ENCODE measurements at regions not wholly inside any gene's neighbourhood (a gene's known extent, or its start where the extent isn't known, plus 50 kb on each side); places are given as distances from the start of the nearest gene placed in this dataset.

DNA sequence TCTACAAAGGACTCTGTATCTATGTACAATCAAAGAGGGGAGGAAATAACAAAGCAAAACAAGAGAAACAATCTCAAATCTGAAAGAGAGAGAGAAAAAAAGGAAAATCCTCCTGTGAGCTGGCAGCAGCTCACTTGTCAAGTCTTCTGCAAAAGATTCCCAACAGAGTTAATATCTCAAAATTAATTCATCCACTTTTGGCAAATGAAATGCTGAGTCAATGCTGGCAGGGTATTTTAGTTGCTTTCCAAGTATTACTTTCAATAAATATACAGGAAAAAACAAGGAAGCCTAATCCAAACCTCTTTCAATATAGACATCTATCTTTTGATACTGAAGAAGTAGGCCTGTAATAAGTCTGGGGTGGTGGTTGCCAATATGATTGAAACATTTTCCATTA, 613.9 kb upstream of the NEGR1 start:
- no peak for DNase-seq

DNA sequence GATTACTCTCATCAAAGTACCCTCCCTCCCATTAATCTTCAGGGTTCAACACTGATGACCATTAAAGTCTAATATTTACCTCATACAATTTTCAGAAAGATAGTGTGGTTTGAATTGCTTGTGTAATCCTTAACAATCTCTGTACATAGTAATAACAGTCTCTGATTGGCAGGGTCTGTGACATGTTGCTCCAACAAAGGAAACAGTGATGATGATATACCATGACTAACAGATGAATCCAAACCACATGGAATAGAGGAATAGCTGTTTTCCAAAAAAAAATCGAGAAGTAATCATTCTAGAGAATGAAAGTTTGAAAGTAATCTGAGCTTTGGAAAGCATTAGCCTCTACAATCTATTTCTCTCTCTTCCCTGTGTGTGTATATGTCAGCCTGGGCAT, 610.1 kb upstream of the NEGR1 start:
- no peak for DNase-seq

GRCh38 chr1:72891976-72892375, 609.6 kb upstream of the NEGR1 start:
- no peak for DNase-seq

GRCh38 chr1:72885841-72886240, 603.5 kb upstream of the NEGR1 start:
- no peak for DNase-seq

DNA sequence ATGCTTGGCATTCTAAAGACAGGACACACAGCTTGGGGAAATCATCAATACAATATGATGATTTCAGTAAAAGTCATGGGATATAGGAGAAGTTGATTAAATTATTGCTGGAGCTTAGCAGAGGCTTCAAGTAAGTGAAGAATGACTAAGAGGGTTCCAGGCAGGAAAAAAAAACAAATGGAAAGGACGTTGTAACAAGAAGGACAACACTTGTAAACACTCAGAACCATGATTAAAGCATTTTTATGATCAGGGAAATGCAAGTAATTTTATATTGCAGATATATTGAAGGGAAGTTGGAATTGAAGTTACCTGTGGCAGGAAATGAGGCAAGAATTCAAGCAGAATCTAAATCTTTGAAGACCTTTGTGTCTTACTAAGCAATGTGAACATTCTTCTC, 602.7 kb upstream of the NEGR1 start:
- DNase-seq: no peak

DNA sequence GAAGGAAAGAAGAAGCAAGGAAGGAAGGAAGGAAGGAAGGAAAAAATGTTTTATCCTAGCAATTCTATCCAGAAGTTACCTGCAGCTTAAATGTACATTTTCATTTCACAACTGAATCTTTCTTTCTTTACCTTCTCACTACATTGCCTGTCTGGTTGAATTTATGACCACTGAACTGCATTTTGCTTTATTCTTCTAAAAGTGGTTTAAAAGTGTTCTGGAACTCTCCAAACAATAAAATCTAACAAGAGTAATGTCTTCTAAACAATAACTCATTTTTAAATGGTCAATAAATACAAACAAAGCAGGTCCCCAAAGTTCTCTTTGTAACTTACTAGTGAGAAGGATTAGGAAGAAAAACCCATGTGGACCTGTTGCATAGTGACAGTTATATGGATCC, 587.5 kb upstream of the NEGR1 start:
- DNase-seq: no peak

GRCh38 chr1:72869441-72869840, 587.1 kb upstream of the NEGR1 start:
- no peak for DNase-seq

- DNase-seq: no peak
These were observed 569.3 kb upstream of the NEGR1 start for GRCh38 chr1:72851597-72851996.

DNA sequence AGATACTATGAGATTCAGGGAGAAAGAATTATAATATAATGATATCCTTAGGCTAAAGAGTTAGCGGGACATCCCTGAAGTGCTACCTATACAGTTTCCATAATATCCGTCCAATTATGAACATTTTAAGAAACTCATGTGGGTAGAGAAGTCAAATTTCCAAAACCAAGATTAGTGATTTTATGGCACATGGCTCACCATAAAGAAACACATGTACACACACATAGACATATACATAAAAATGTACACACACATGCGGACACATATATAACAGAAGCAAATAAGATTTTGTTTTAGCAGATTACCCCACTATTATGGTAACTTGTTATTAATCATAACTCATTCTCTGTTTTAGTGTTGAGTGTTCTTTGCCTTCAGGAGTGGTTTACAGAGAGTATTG, 566.7 kb upstream of the NEGR1 start:
- DNase-seq: no peak

DNA sequence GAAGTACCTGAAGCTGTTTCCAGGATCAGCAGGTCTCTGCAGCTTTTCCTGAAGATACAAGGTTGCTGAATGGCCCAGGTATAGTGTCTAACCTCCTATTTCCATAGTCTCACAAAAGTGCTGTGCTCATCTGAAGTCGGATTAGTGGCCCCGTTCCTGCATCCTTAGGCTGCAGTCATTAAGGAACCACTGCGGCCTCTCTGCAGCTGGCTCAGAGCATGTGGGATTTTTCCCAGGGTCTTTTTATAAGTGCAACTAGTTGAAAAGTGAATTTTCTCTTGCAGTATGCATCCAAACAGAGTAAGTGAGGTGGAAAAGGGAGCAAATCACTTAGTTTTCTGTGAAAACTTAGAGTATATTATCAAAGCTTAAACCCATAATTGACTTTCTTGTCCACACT, 565.3 kb upstream of the NEGR1 start:
- DNase-seq: no peak

DNA sequence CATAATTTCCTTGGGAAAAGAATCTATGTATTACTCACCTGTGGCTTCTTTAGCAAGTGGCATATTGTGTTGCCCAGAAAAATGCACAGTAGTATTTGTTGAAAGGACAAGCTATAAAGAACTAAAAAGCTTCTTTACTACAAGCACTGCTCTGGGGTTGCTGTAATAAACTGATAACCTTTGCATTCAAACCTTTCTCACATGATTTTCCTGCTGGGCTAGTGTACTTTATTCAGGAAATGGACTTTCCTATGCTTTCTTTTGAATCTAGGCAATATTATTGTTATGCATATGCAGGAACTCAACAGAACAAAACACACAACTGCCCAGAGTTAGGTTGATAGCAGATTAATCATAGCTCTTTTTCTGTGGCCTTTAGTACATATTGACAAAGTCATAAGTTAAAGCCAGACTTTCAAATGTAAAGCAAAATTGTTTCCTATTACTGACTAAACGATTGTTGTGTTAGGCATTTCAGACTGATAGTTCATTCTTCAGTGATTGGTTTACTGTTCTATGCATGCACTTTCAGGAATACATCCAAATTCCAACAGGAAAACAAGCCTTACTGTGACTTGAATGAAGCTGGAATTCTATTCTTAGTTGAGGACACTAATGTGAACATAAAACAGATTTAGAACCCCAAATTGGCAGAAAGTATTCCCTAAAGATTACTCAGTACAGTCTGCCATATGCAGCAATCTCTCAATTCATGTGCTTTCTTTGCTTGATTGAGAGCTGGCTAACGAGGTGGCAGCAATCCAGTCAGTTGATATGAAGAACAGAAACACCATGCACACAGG, 564.3 kb upstream of the NEGR1 start:
- DNase-seq: no peak

GRCh38 chr1:72845981-72846380, 563.6 kb upstream of the NEGR1 start:
- no peak for DNase-seq

- no peak for DNase-seq
These were observed 563.0 kb upstream of the NEGR1 start for GRCh38 chr1:72845381-72845780.

GRCh38 chr1:72837781-72838180, 555.4 kb upstream of the NEGR1 start:
- no peak for DNase-seq

DNA sequence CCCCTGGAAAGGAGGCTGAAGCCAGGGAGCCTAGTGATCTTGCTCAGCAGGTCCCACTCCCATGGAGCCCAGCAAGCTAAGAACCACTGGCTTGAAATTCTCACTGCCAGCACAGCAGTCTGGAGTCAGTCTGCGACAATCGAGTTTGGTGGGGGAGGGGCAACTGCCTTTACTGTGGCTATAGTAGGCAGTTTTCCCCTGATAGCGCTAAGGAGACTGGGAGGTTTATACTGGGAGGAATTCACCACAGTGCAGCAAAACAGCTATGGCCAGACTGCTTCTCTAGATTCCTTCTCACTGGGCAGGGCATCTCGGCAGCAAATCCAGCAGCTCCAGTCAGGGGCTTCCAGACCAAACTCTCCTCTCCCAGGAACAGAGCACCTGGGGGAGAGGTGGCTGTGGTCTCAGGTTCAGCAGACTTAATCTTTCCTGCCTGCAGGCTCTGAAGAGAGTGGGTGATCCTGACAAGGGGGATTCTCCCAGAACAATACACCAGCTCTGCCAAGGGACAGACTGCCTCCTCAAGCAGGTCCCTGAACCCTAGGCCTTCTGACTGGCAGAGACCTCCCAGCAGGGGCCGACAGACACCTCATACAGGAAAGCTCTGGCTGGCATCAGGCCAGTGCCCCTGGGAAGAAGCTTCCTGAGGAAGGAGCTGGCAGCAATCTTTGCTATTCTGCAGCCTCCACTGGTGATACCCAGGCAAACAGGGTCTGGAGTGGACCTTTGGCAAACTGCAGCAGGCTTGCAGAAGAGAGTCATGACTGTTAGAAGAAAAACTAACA, 548.5 kb upstream of the NEGR1 start:
- no peak for DNase-seq

GRCh38 chr1:72827278-72827677, 544.9 kb upstream of the NEGR1 start:
- no peak for DNase-seq

DNA sequence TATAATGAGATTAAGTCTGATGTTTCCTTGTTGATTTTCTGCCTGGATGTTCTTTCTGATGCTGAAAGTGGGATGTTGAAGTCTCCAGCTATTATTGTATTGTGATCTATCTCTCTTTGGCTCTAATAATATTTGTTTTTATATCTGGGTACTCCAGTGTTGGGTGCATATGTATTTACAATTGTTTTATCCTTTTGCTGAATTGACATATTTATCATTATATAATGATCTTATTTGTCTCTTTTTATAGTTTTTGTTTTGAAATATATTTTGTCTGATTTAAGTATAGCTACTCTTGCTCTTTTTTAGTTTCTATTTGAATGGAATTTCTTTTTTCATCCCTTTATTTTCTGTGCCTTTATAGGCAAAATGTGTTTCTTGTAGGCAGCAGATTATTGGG, 522.2 kb upstream of the NEGR1 start:
- no peak for DNase-seq

GRCh38 chr1:72781038-72781437, 498.7 kb upstream of the NEGR1 start:
- DNase-seq: no peak

- DNase-seq: no peak
These were observed 497.9 kb upstream of the NEGR1 start for GRCh38 chr1:72780212-72780611.

DNA sequence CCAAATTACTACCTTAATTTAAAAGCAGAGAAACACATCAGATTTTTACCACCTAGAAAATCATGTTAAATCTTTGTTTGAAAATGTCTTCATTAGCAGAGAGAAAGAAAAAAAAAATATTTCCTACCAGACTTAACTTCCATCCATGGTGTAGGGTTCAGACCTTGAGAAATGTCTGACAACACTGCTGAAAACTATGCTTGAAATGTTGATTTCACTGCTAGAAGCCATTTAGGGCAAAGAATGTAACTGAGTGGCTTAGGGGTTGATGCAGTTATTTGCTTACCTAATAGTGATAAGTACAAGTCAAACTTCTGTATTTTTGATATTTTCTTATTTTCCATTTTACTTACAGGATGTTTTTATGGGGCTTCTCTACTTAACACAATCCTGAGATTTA, 495.6 kb upstream of the NEGR1 start:
- DNase-seq: no peak

DNA sequence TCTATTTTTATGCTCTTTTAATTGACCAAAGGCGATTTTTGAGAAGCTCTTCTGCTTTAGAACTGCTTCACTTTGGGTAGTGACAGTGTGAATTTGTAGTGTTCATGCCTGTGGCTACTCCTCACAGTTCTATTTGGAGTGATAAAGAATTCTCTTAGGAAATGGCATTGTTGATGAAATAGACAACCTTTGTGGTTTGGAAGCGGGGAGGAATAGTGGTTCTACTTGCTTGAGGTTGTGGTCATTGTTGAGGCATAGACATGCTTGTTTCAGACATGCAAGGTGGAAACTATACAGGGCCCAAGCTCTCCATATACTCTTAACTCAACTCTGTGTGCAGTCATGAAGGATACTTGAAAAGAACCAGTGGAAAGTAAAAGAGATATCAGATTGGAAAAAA, 481.1 kb upstream of the NEGR1 start:
- DNase-seq: no peak

GRCh38 chr1:72759486-72759885, 477.1 kb upstream of the NEGR1 start:
- no peak for DNase-seq

DNA sequence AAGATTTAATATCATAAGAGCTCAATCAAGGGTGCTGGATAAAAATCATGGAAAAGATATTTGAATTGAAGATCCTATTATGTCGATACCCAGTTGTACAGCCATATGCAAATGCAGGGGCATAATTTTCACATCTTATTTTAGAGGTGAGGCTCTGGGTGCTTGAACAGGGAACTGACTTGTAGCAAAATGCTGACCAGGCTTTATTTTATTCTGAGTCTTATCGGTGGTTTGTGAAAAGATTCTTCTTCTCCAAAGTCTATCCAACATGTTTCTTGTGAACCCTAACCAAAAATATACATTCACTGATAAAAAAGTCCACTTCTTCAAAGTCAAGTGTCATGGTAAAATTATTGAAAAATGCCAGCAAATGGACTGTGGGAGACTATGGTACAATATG, 475.5 kb upstream of the NEGR1 start:
- DNase-seq: no peak

DNA sequence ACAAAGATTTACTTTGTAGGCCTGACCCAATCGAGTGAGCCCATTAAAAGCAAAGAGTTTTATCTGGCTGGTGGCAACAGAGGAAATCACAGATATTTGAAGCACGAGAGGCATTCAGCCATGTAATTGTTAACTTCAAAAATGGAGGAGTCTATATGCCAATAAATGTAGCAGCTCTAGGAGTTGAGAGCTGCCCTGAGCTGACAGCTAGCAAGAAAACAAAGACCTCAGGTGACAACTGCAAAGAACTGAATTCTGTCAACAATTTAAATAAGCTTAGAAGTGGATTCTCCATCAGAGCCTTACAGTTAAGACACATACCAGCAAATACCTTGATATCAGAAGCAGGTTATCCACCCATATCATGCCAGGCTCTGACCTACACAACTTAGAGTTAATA, 463.1 kb upstream of the NEGR1 start:
- DNase-seq: no peak

DNA sequence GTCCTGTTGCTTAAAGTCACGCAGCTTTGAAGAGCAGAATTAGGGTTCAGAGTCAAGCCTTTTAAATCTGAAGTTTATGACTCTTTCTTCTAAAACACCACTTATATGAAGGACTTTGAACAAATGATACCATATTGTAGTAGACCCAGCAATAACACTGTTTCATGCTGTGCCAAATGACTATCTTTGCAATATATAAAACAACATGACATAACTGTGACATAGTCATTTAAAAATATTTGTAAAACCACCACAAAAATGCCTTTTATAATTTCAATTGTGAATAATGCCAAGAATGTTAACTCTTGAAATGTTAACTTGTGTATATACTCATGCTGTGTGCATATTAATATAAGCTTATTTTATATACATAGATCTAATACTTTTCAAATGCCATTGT, 452.1 kb upstream of the NEGR1 start:
- DNase-seq: no peak
